OCI-LY7 (cell line): ENCODE measurements at regions not wholly inside any gene's neighbourhood (a gene's known extent, or its start where the extent isn't known, plus 50 kb on each side); places are given as distances from the start of the nearest gene placed in this dataset.

Experiments used
- EZH2phosphoT487 ChIP-seq: fragments of 200-600 bp; sonication (generic); IDR thresholded peaks from 2 replicates; pipeline ENCODE4 v1.6.1; 2018; ENCODE audit warnings: low read depth, borderline replicate concordance, mild to moderate bottlenecking, mixed run types, antibody characterized with exemption, low read length, moderate library complexity, mixed read lengths
- TF ChIP-seq, protein P1 (sequence below): fragments of 200-600 bp; sonication (generic); conservative IDR thresholded peaks from 2 replicates; pipeline ENCODE4 v1.5.1; 2014; ENCODE audit warnings: mild to moderate bottlenecking, antibody characterized with exemption, low read length, moderate library complexity, mixed read lengths

- TF ChIP-seq, protein P1, sequence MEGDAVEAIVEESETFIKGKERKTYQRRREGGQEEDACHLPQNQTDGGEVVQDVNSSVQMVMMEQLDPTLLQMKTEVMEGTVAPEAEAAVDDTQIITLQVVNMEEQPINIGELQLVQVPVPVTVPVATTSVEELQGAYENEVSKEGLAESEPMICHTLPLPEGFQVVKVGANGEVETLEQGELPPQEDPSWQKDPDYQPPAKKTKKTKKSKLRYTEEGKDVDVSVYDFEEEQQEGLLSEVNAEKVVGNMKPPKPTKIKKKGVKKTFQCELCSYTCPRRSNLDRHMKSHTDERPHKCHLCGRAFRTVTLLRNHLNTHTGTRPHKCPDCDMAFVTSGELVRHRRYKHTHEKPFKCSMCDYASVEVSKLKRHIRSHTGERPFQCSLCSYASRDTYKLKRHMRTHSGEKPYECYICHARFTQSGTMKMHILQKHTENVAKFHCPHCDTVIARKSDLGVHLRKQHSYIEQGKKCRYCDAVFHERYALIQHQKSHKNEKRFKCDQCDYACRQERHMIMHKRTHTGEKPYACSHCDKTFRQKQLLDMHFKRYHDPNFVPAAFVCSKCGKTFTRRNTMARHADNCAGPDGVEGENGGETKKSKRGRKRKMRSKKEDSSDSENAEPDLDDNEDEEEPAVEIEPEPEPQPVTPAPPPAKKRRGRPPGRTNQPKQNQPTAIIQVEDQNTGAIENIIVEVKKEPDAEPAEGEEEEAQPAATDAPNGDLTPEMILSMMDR, result no peak
- TF ChIP-seq EZH2phosphoT487, result no peak
Measured at GRCh38 chr7:142463401-142463850, 205.6 kb upstream of the PRSS58 start.
